ENCODE measurements at regions not wholly inside any gene's neighbourhood (a gene's known extent, or its start where the extent isn't known, plus 50 kb on each side); places are given as distances from the start of the nearest gene placed in this dataset.
"Not testable (repeated sequence)": the region's sequence is repeated elsewhere in the genome, so short reads cannot be mapped to it uniquely, and the experiment has no call there.

- no peak for DNase-seq (ENCODE audit: low spot score)
Observed at GRCh38 chr10:33790521-33791271, 456.2 kb upstream of the NRP1 start.

DNA sequence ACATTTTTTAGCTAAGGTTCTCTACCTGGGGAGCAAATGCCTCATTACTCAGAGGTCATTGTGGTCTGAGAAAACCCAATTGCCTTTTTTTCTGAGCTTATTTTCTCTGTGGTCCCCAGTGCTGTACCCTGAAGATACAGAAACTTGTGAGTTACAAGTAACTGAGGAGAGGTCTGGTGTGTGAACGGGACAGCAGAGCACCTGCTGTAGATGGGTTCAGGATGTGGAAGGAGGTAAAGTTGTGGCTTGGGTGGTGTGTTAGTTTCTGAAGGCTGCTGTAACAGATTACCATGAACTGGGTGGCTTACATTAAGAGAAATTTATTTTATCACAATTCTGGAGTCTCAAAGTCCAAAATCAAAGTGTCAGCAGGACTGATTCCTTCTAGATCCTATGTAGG lies 449.1 kb upstream of the NRP1 start:
- DNase-seq (ENCODE audit: low spot score): no peak

DNA sequence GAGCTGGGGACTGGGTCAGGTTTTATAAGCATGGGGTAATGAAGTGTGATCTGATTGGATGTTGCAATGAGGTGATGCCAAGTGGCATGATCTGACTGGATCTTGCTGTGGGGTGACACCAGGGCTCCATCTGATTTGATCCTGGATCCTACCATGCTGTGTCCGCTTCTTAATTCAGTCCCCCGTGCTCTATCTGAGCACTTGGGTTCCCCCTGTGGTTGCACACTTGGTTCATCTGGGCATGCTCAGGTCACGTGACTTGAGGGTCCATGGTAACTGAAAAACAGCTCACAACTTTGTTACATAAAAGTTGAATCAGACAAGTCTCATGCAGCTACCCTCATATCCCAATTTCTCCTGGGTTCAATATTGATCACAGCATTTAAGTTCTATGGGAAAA lies 448.6 kb upstream of the NRP1 start:
- no peak for DNase-seq (ENCODE audit: low spot score)

GRCh38 chr10:33781606-33782395 lies 447.3 kb upstream of the NRP1 start:
- DNase-seq (ENCODE audit: low spot score): no peak

DNA sequence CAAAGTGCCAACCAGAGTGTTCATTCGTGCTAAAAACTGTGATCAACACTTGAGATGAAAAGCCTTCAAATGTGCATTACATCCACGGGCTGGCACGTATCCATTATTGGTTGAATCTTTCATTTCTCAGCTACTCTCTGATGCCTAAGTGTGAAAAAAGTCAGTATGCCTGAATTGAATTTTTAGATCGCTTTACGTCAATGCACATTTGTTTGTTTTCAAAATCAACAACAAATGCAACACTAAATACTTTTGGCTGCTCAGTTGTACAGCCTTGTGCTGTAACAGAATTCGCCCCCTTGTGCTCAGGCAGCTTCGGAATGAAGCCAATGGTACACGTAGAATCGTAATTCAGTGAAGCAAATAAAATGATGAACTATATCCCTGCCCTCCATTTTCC lies 446.5 kb upstream of the NRP1 start:
- DNase-seq (ENCODE audit: low spot score): no peak

DNA sequence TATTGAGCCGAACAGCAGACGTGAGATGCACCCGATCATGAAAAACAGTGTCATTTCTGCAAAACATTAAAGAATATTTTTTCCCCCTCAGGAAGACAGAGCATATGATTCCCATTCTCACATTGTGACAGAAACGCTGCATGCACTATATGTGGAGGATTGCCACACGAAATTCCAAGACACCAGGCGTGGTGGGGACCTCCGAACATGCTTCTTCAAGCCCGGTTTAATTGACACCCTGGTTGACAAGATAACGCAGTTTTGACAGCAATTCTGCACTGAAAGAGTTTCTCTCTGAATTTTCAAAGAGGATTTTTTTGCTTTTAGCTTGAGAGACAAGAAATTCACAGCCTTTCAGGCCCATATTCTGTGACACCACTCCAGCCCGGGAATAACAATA lies 442.8 kb upstream of the NRP1 start:
- DNase-seq (ENCODE audit: low spot score): no peak

GRCh38 chr10:33776419-33777070 lies 442.1 kb upstream of the NRP1 start:
- DNase-seq (ENCODE audit: low spot score): peak; percentile 9

- no peak for DNase-seq (ENCODE audit: low spot score)
Observed at GRCh38 chr10:33774857-33775256, 440.4 kb upstream of the NRP1 start.

GRCh38 chr10:33773886-33774480 lies 439.5 kb upstream of the NRP1 start:
- DNase-seq (ENCODE audit: low spot score): no peak

- DNase-seq (ENCODE audit: low spot score): no peak
Observed at GRCh38 chr10:33773253-33773573, 438.7 kb upstream of the NRP1 start.

GRCh38 chr10:33772370-33773252 lies 438.1 kb upstream of the NRP1 start:
- DNase-seq (ENCODE audit: low spot score): no peak

- not testable (repeated sequence) for DNase-seq (ENCODE audit: low spot score)
Observed at GRCh38 chr10:33771856-33772255, 437.4 kb upstream of the NRP1 start.

DNA sequence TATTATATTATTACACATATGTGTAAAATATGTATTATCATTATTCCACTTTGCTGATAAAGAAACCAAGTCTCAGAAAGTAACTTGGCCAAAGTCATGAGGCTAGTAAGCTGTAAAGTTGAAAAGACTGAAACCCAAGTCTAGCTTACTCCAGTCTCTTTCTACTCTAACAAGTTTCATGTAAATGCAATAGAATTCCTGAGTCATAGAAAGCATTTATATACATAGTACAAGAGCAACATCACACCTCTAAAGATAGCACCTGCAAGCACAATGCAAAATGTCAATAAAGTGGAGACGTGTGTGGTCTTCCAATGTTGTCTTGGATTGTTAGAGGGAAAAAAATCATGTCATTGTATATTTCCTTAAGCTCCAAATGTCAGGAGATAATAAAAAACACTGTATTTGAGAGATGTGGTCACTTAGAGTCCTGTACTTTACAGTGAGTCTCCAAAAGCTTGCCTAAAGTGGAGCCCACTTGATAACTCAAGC lies 430.3 kb upstream of the NRP1 start:
- no peak for DNase-seq (ENCODE audit: low spot score)

DNA sequence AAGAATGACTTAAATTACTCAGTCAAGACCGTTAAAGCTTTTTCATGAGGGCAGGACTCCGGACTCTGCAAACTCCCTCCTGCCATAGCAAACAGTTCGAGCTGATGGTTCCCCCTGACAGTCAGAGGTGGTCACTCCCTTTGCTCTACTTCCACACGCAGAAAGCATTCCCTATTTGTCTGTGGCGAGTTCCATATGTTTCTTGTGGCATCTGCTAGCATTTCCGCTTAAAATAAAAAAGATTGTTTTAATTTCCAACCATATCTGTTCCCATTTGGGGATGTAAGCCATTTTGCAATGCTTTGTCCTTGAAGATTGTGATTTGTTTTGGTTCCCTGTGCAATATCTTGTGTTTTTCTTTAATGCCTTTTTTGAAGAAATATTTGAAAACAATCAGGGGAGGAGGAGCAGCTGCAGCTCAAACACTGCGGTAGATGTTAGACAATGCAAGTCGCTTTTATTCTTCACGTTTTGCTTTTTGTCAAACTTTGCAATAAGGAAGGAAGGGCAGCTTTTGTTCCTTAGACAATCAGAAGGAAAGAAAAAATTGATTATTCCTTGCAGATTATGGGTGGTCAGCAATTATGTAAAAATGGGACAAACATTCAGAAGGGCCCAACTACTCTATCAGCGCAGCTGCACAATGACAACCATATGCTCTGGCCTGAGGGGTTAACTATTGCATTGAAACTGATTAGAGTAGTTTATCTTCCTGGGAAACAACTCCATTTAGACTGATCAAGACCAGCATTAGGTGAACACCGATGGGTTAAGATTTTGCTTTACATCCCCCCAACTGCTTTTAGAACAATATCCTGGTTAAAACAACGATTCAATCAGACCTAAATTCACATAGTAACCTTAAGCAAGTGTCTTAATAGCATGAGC lies 425.8 kb upstream of the NRP1 start:
- DNase-seq (ENCODE audit: low spot score): no peak

DNA sequence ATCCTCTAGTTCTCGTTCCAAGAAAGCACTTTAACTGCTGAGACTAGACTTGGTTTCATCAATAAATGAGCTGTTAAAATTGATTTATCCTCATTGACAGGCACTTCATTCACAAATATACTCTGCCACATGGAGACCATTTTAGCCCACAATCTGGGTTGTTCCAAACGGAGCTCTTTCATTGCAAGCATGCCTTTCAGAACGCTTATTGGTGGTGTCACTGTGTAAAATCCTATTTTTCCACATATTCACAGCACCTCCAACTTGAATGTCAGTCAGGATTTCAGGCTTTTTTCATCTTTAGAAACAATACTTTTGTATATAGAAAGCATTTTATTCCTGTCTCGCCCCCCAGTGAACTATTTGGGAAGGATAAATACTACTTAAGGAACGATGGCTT lies 424.7 kb upstream of the NRP1 start:
- no peak for DNase-seq (ENCODE audit: low spot score)

- no peak for DNase-seq (ENCODE audit: low spot score)
Observed at GRCh38 chr10:33758299-33758698, 423.8 kb upstream of the NRP1 start.

- DNase-seq (ENCODE audit: low spot score): no peak
Observed at GRCh38 chr10:33754052-33754451, 419.6 kb upstream of the NRP1 start.

- DNase-seq (ENCODE audit: low spot score): no peak
Observed at GRCh38 chr10:33753389-33753788, 418.9 kb upstream of the NRP1 start.

DNA sequence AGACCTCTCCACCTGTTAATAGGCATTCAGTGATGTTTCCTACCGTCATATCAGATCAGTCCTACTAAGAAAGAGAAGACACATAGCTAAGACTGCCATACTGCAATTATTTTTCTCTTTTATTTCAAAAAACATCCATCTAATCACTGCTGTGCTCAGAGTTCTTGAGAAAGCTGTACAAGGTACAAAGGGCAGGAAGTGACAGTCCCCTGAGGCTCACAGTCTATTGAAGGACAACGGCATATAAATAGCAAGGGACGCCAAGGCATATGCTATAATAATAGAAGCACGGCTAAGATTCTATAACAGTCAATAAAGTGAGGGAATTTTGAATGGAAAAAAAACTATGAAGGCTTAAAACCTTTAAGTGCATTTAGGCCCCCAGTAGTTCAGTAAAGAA lies 415.3 kb upstream of the NRP1 start:
- DNase-seq (ENCODE audit: low spot score): no peak

DNA sequence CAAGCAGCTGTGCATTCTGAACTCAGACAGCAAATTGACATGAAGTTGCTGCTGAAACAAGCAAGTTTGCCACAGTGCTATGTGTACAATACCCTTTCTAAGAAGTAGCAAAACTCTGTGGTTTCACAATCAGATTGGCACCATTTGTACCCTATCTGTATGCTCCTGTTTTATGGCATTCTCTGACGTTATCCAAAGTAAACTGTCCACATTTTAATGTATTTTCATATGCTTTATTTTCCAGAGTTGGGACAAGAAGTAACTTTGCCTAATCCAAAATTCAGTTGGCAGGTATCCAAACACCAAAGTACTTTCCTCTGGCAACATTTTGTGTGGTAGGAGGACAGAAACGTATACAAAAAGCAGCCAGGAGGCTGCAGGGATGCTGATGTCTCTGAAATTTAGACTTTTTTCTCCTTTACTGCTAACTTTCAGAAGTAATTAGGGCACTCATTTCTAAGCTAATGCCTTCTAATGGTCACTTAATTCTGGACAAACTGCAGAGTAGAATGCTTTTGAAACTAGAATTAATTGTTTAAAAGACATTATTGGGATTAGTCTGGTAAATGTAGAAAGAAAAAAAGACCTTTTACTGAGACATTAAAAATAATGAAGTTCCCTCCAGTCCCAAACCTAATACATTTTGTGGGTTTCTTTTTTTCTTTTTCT lies 414.7 kb upstream of the NRP1 start:
- no peak for DNase-seq (ENCODE audit: low spot score)

Data from SK-N-DZ (cell line).